Activated T-helper 2 cell treated with anti-CD3 and anti-CD28 coated beads, Interferon-gamma antibody, Interleukin-2, Interleukin-4, amounts not matched to agents 10 μg/mL and 5 μg/mL and 100 μg/mL, durations not matched to agents 14 hours and 24 hours and 36 hours (primary cell): ENCODE measurements at regions not wholly inside any gene's neighbourhood (a gene's known extent, or its start where the extent isn't known, plus 50 kb on each side); places are given as distances from the start of the nearest gene placed in this dataset.

Source experiments
- DNase-seq: peaks from one replicate; pipeline ENCODE4 v3.0.0; 2021; ENCODE audit warnings: low spot score
- H3K27ac Mint-ChIP-seq: one replicate; pipeline ENCODE4 v1.8.0; 2021; ENCODE audit warnings: mixed read lengths
- H3K27me3 Mint-ChIP-seq: one replicate; pipeline ENCODE4 v1.8.0; 2021; ENCODE audit warnings: low read depth, mixed read lengths
- H3K36me3 Mint-ChIP-seq: one replicate; pipeline ENCODE4 v1.8.0; 2021; ENCODE audit warnings: low read depth, mixed read lengths
- H3K4me1 Mint-ChIP-seq: one replicate; pipeline ENCODE4 v1.8.0; 2021; ENCODE audit warnings: low read depth, mixed read lengths
- H3K4me3 Mint-ChIP-seq: one replicate; pipeline ENCODE4 v1.8.0; 2021; ENCODE audit warnings: low read depth, mild to moderate bottlenecking, moderate library complexity, mixed read lengths
- H3K9me3 Mint-ChIP-seq: one replicate; pipeline ENCODE4 v1.8.0; 2021; ENCODE audit warnings: mixed read lengths
- intact Hi-C: fragments of 100-400 bp; cut with micrococcal nuclease; formaldehyde crosslinking; loops from one replicate; pipeline ENCODE4 v1.15.1; 2023

- intact Hi-C loops, result no loop called here
- Mint-ChIP-seq H3K27me3 (peaks cover 21% of the 10 kb centered on the region), H3K9me3 (no peaks in the 10 kb centered on the region), H3K4me1 (peaks cover 7% of the 10 kb centered on the region), H3K27ac (no peak overlapping the region), H3K36me3 (no peaks in the 10 kb centered on the region), H3K4me3 (no peak overlapping the region)
- no peak for DNase-seq
Observed at GRCh38 chr7:18289788-18290187, 205.8 kb upstream of the HDAC9 start.

GRCh38 chr7:18290223-18290622 lies 205.3 kb upstream of the HDAC9 start:
- no peak overlapping the region for H3K4me3 Mint-ChIP-seq
- H3K9me3 Mint-ChIP-seq, result no peaks in the 10 kb centered on the region
- DNase-seq, result no peak
- H3K27me3 Mint-ChIP-seq, result peaks cover 21% of the 10 kb centered on the region
- no peaks in the 10 kb centered on the region for H3K36me3 Mint-ChIP-seq
- peaks cover 7% of the 10 kb centered on the region for H3K4me1 Mint-ChIP-seq
- H3K27ac Mint-ChIP-seq, result no peak overlapping the region
- intact Hi-C loops, result no loop called here

GRCh38 chr7:18290865-18291264 lies 204.7 kb upstream of the HDAC9 start:
- H3K36me3 Mint-ChIP-seq, result no peaks in the 10 kb centered on the region
- H3K27me3 Mint-ChIP-seq, result peaks cover 21% of the 10 kb centered on the region
- no peak overlapping the region for H3K4me3 Mint-ChIP-seq
- H3K27ac Mint-ChIP-seq, result no peak overlapping the region
- H3K4me1 Mint-ChIP-seq, result peaks cover 7% of the 10 kb centered on the region
- no peak for DNase-seq
- no peaks in the 10 kb centered on the region for H3K9me3 Mint-ChIP-seq
- intact Hi-C loops, result no loop called here

GRCh38 chr7:18292584-18292983 lies 203.0 kb upstream of the HDAC9 start:
- Mint-ChIP-seq H3K9me3 (no peaks in the 10 kb centered on the region), H3K4me1 (peaks cover 7% of the 10 kb centered on the region), H3K27ac (no peak overlapping the region), H3K36me3 (no peaks in the 10 kb centered on the region), H3K4me3 (no peak overlapping the region), H3K27me3 (peaks cover 21% of the 10 kb centered on the region)
- intact Hi-C loops, result no loop called here
- DNase-seq, result no peak

GRCh38 chr7:18293759-18294158 lies 201.8 kb upstream of the HDAC9 start:
- H3K4me3 Mint-ChIP-seq, result no peak overlapping the region
- DNase-seq, result no peak
- H3K4me1 Mint-ChIP-seq, result peaks cover 7% of the 10 kb centered on the region

GRCh38 chr7:18294411-18294810 lies 201.1 kb upstream of the HDAC9 start:
- H3K4me3 Mint-ChIP-seq, result no peak overlapping the region
- DNase-seq, result no peak
- H3K36me3 Mint-ChIP-seq, result no peaks in the 10 kb centered on the region
- no peak overlapping the region for H3K27ac Mint-ChIP-seq
- H3K4me1 Mint-ChIP-seq, result peaks cover 7% of the 10 kb centered on the region
- no peaks in the 10 kb centered on the region for H3K9me3 Mint-ChIP-seq
- intact Hi-C loops, result no loop called here
- peaks cover 19% of the 10 kb centered on the region for H3K27me3 Mint-ChIP-seq

More at GRCh38 chr7:18293759-18294158, 201.8 kb upstream of the HDAC9 start:
- Mint-ChIP-seq H3K27me3 (peaks cover 20% of the 10 kb centered on the region), H3K9me3 (no peaks in the 10 kb centered on the region), H3K27ac (no peak overlapping the region), H3K36me3 (no peaks in the 10 kb centered on the region)
- intact Hi-C loops, result no loop called here

GRCh38 chr7:18295781-18296423 lies 199.6 kb upstream of the HDAC9 start:
- no peak for DNase-seq
- Mint-ChIP-seq H3K27ac (no peak overlapping the region), H3K27me3 (peaks cover 8% of the 10 kb centered on the region), H3K9me3 (no peaks in the 10 kb centered on the region), H3K4me3 (no peak overlapping the region), H3K4me1 (no peaks in the 10 kb centered on the region), H3K36me3 (no peaks in the 10 kb centered on the region)
- intact Hi-C loops, result no loop called here

- no peak for DNase-seq
- Mint-ChIP-seq H3K4me1 (no peaks in the 10 kb centered on the region), H3K27ac (no peak overlapping the region), H3K9me3 (no peaks in the 10 kb centered on the region), H3K27me3 (no peaks in the 10 kb centered on the region), H3K4me3 (no peak overlapping the region), H3K36me3 (no peaks in the 10 kb centered on the region)
- intact Hi-C loops, result no loop called here
Observed at GRCh38 chr7:18302097-18302496, 193.5 kb upstream of the HDAC9 start.

GRCh38 chr7:18305866-18306265 lies 189.7 kb upstream of the HDAC9 start:
- no peak overlapping the region for H3K4me3 Mint-ChIP-seq

GRCh38 chr7:18306696-18307095 lies 188.9 kb upstream of the HDAC9 start:
- Mint-ChIP-seq H3K27me3 (no peaks in the 10 kb centered on the region), H3K4me1 (no peaks in the 10 kb centered on the region), H3K4me3 (no peak overlapping the region), H3K27ac (no peak overlapping the region), H3K36me3 (no peaks in the 10 kb centered on the region), H3K9me3 (no peaks in the 10 kb centered on the region)
- no peak for DNase-seq
- intact Hi-C loops, result no loop called here

More at GRCh38 chr7:18305866-18306265, 189.7 kb upstream of the HDAC9 start:
- intact Hi-C loops, result no loop called here
- no peaks in the 10 kb centered on the region for H3K27me3 Mint-ChIP-seq
- no peaks in the 10 kb centered on the region for H3K9me3 Mint-ChIP-seq
- H3K36me3 Mint-ChIP-seq, result no peaks in the 10 kb centered on the region
- no peak overlapping the region for H3K27ac Mint-ChIP-seq
- no peak for DNase-seq
- H3K4me1 Mint-ChIP-seq, result no peaks in the 10 kb centered on the region

- H3K27me3 Mint-ChIP-seq, result no peaks in the 10 kb centered on the region
- no peak for DNase-seq
- peaks cover 3% of the 10 kb centered on the region for H3K4me1 Mint-ChIP-seq
- no peak overlapping the region for H3K27ac Mint-ChIP-seq
- no peaks in the 10 kb centered on the region for H3K36me3 Mint-ChIP-seq
- H3K4me3 Mint-ChIP-seq, result no peak overlapping the region
- intact Hi-C loops, result no loop called here
- H3K9me3 Mint-ChIP-seq, result no peaks in the 10 kb centered on the region
Observed at GRCh38 chr7:18308938-18309337, 186.6 kb upstream of the HDAC9 start.

GRCh38 chr7:18312482-18312881 lies 183.1 kb upstream of the HDAC9 start:
- H3K4me3 Mint-ChIP-seq, result no peak overlapping the region
- H3K27me3 Mint-ChIP-seq, result no peaks in the 10 kb centered on the region
- DNase-seq, result no peak
- no peak overlapping the region for H3K27ac Mint-ChIP-seq
- intact Hi-C loops, result no loop called here
- peaks cover 3% of the 10 kb centered on the region for H3K4me1 Mint-ChIP-seq
- H3K9me3 Mint-ChIP-seq, result no peaks in the 10 kb centered on the region
- no peaks in the 10 kb centered on the region for H3K36me3 Mint-ChIP-seq

- no peak overlapping the region for H3K4me3 Mint-ChIP-seq
- H3K27me3 Mint-ChIP-seq, result no peaks in the 10 kb centered on the region
- no peaks in the 10 kb centered on the region for H3K36me3 Mint-ChIP-seq
- DNase-seq, result no peak
- intact Hi-C loops, result no loop called here
- peaks cover 3% of the 10 kb centered on the region for H3K4me1 Mint-ChIP-seq
- H3K27ac Mint-ChIP-seq, result no peak overlapping the region
- H3K9me3 Mint-ChIP-seq, result no peaks in the 10 kb centered on the region
Observed at GRCh38 chr7:18313965-18314364, 181.6 kb upstream of the HDAC9 start.

- intact Hi-C loops, result no loop called here
- peaks cover 3% of the 10 kb centered on the region for H3K4me1 Mint-ChIP-seq
- DNase-seq, result no peak
Observed at GRCh38 chr7:18315241-18315640, 180.3 kb upstream of the HDAC9 start.

More at GRCh38 chr7:18315241-18315640, 180.3 kb upstream of the HDAC9 start:
- Mint-ChIP-seq H3K9me3 (no peaks in the 10 kb centered on the region), H3K36me3 (no peaks in the 10 kb centered on the region), H3K27me3 (no peaks in the 10 kb centered on the region), H3K27ac (no peak overlapping the region), H3K4me3 (no peak overlapping the region)
